OCI-LY7 (cell line): ENCODE measurements at regions not wholly inside any gene's neighbourhood (a gene's known extent, or its start where the extent isn't known, plus 50 kb on each side); places are given as distances from the start of the nearest gene placed in this dataset.

ENCODE experiments used
- BruUV-seq: library from RNA; stranded (reverse); fragments of 400-500 nt; replicated peaks from 2 replicates; lab custom pipeline; 2021; lab: Mats Ljungman, UMichigan
- CTCF ChIA-PET: fragments of 300-600 bp; sonication (Branson Sonifier 250); formaldehyde crosslinking; loops from one replicate; lab custom pipeline; 2022; ENCODE audit warnings: antibody characterized with exemption; ENCODE audit not compliant: unreplicated experiment; lab: Charles Lee
- POLR2A ChIA-PET: fragments of 300-600 bp; sonication (Branson Sonifier 250); formaldehyde crosslinking; loops from one replicate; lab custom pipeline; 2022; ENCODE audit warnings: antibody characterized with exemption; lab: Charles Lee
- DNase-seq: peaks from one replicate; pipeline ENCODE4 v3.0.0-alpha.2; 2015; ENCODE audit warnings: low spot score
- H2AFZ ChIP-seq: fragments of 200-600 bp; sonication (generic), shearing (Covaris generic); 2 replicates; pipeline ENCODE4 v1.6.1; 2014; ENCODE audit warnings: mild to moderate bottlenecking, antibody characterized with exemption, low read length, moderate library complexity
- H3K27ac ChIP-seq: fragments of 200-600 bp; sonication (generic); 2 replicates; pipeline ENCODE4 v1.5.1; 2014; ENCODE audit warnings: mixed run types, low read depth, mild to moderate bottlenecking, moderate library complexity, low read length, inconsistent platforms; ENCODE audit not compliant: poor library complexity, severe bottlenecking
- H3K36me3 ChIP-seq: fragments of 200-600 bp; sonication (generic); 2 replicates; pipeline ENCODE4 v1.6.1; 2014; ENCODE audit warnings: mild to moderate bottlenecking, antibody characterized with exemption, low read length, moderate library complexity, mixed read lengths; ENCODE audit not compliant: insufficient read depth
- H3K4me1 ChIP-seq: fragments of 200-600 bp; sonication (generic); 2 replicates; pipeline ENCODE4 v1.5.1; 2014; ENCODE audit warnings: mild to moderate bottlenecking, low read length; ENCODE audit not compliant: insufficient read depth, poor library complexity, severe bottlenecking
- H3K4me2 ChIP-seq: fragments of 200-600 bp; sonication (generic); 2 replicates; pipeline ENCODE4 v1.6.1; 2014; ENCODE audit warnings: mild to moderate bottlenecking, low read length
- H3K4me3 ChIP-seq: fragments of 200-600 bp; sonication (generic); 2 replicates; pipeline ENCODE4 v1.5.1; 2014; ENCODE audit warnings: mild to moderate bottlenecking, low read depth, low read length; ENCODE audit not compliant: poor library complexity, severe bottlenecking
- H3K79me2 ChIP-seq: fragments of 200-600 bp; sonication (generic); 2 replicates; pipeline ENCODE4 v1.6.1; 2016; ENCODE audit warnings: low read depth, mild to moderate bottlenecking, low read length, moderate library complexity, mixed read lengths; ENCODE audit not compliant: insufficient read depth
- H3K9me2 ChIP-seq: fragments of 200-600 bp; sonication (generic); 2 replicates; pipeline ENCODE4 v1.6.1; 2016; ENCODE audit warnings: mild to moderate bottlenecking, low read length, mixed read lengths; ENCODE audit not compliant: insufficient read depth
- H3K9me3 ChIP-seq: fragments of 200-600 bp; sonication (generic); 2 replicates; pipeline ENCODE4 v1.6.1; 2014; ENCODE audit warnings: mild to moderate bottlenecking, mixed run types, low read length, mixed read lengths
- H4K20me1 ChIP-seq: fragments of 200-600 bp; sonication (generic); 2 replicates; pipeline ENCODE4 v1.6.1; 2014; ENCODE audit warnings: mild to moderate bottlenecking, antibody characterized with exemption, low read length, moderate library complexity, mixed read lengths; ENCODE audit not compliant: insufficient read depth
- CTCF ChIP-seq: fragments of 200-600 bp; sonication (generic); conservative IDR thresholded peaks from 2 replicates; pipeline ENCODE4 v1.5.1; 2014; ENCODE audit warnings: mild to moderate bottlenecking, antibody characterized with exemption, low read length, moderate library complexity, mixed read lengths
- EZH2phosphoT487 ChIP-seq: fragments of 200-600 bp; sonication (generic); IDR thresholded peaks from 2 replicates; pipeline ENCODE4 v1.6.1; 2018; ENCODE audit warnings: low read depth, borderline replicate concordance, mild to moderate bottlenecking, mixed run types, antibody characterized with exemption, low read length, moderate library complexity, mixed read lengths
- intact Hi-C: fragments of 100-400 bp; cut with micrococcal nuclease; formaldehyde crosslinking; loops from one replicate; pipeline ENCODE4 v1.10.0; 2022; ENCODE audit not compliant: unreplicated experiment

GRCh38 chr3:165544432-165544831 is 292.8 kb downstream of the BCHE start:
- no TSS peak for BruUV-seq

GRCh38 chr3:165538166-165538565 is 299.1 kb downstream of the BCHE start:
- Histone ChIP-seq H4K20me1 (no peaks in the 10 kb centered on the region), H3K4me3 (no peak overlapping the region), H2AFZ (no peak overlapping the region), H3K9me3 (no peaks in the 10 kb centered on the region), H3K4me1 (no peaks in the 10 kb centered on the region), H3K4me2 (no peak overlapping the region), H3K36me3 (no peaks in the 10 kb centered on the region), H3K79me2 (no peaks in the 10 kb centered on the region), H3K9me2 (no peaks in the 10 kb centered on the region), H3K27ac (no peak overlapping the region)
- ChIA-PET CTCF (interaction anchor here (0.5 kb wide), 1 partner anchor 17 kb away, joined by 3 read pairs; no protein-coding TSS in a partner anchor), POLR2A (interaction anchor here (1.0 kb wide), 1 partner anchor 13 kb away, joined by 3 read pairs; no protein-coding TSS in a partner anchor)
- intact Hi-C loops: no loop called here
- TF ChIP-seq EZH2phosphoT487 (no peak), CTCF (no peak)
- no peak for DNase-seq
- no TSS peak for BruUV-seq

More at GRCh38 chr3:165544432-165544831, 292.8 kb downstream of the BCHE start:
- Histone ChIP-seq H3K4me1 (no peaks in the 10 kb centered on the region), H3K36me3 (no peaks in the 10 kb centered on the region), H4K20me1 (no peaks in the 10 kb centered on the region), H3K27ac (no peak overlapping the region), H2AFZ (no peak overlapping the region), H3K9me2 (no peaks in the 10 kb centered on the region), H3K4me2 (no peak overlapping the region), H3K9me3 (no peaks in the 10 kb centered on the region), H3K79me2 (no peaks in the 10 kb centered on the region), H3K4me3 (no peak overlapping the region)
- CTCF ChIA-PET: no interaction called here
- intact Hi-C loops: no loop called here
- POLR2A ChIA-PET: no interaction called here
- TF ChIP-seq EZH2phosphoT487 (no peak), CTCF (no peak)
- DNase-seq: no peak

GRCh38 chr3:165532851-165533250 is 304.4 kb downstream of the BCHE start:
- H3K79me2 ChIP-seq: no peaks in the 10 kb centered on the region
- no peaks in the 10 kb centered on the region for H3K4me1 ChIP-seq
- intact Hi-C loops: no loop called here
- H3K4me3 ChIP-seq: no peak overlapping the region
- ChIA-PET POLR2A (interaction anchor here (0.7 to 0.9 kb wide), 2 partner anchors 9 to 25 kb away, joined by 3 to 4 read pairs; no protein-coding TSS in a partner anchor), CTCF (no interaction called here)
- H3K9me3 ChIP-seq: no peaks in the 10 kb centered on the region
- H3K4me2 ChIP-seq: no peak overlapping the region
- no peaks in the 10 kb centered on the region for H3K36me3 ChIP-seq
- no peak overlapping the region for H3K27ac ChIP-seq
- TF ChIP-seq EZH2phosphoT487: no peak
- TF ChIP-seq CTCF: no peak
- DNase-seq: no peak
- no peaks in the 10 kb centered on the region for H4K20me1 ChIP-seq
- no peaks in the 10 kb centered on the region for H3K9me2 ChIP-seq
- BruUV-seq: no TSS peak
- H2AFZ ChIP-seq: no peak overlapping the region
